ENCODE measurements at regions not wholly inside any gene's neighbourhood (a gene's known extent, or its start where the extent isn't known, plus 50 kb on each side); places are given as distances from the start of the nearest gene placed in this dataset.

- TF ChIP-seq EP300 (IDR thresholded peaks at IDR 0.05) = no peak
- TF ChIP-seq CTCF (IDR thresholded peaks at IDR 0.05) = no peak
- no peak for TF ChIP-seq POLR2A (IDR thresholded peaks at IDR 0.05)
Observed at GRCh38 chr2:106649306-106649705, 162.1 kb downstream of the CD8B2 start.
